GM19035 (cell line): ENCODE measurements at regions not wholly inside any gene's neighbourhood (a gene's known extent, or its start where the extent isn't known, plus 50 kb on each side); places are given as distances from the start of the nearest gene placed in this dataset.

Experiments used
- ATAC-seq: cut with Tn5 transposase; IDR thresholded peaks from one replicate; pipeline ENCODE4 v1.9.1; 2021; ENCODE audit not compliant: unreplicated experiment

GRCh38 chr17:79330229-79330628 is 255.6 kb downstream of the ENGASE start:
- no peak for ATAC-seq

DNA sequence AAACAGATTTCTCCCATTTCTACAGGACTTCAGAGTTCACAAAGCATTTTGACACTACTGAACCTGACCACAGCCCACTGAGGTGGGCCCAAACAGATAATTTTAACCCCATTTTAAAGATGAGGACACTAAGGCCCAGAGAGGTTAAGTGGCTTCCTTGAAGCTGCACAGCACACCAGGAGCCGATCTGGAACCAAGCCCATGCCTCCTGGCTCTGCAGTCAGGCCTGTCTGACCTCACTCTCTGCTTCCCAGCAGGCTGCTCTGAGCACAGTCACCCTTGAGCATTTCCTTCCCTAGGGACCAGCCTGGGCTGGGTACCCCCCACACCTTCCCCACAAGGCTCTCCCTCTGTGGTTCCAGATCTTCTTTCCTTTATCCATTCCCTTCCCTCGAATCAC is 252.2 kb downstream of the ENGASE start:
- no peak for ATAC-seq

DNA sequence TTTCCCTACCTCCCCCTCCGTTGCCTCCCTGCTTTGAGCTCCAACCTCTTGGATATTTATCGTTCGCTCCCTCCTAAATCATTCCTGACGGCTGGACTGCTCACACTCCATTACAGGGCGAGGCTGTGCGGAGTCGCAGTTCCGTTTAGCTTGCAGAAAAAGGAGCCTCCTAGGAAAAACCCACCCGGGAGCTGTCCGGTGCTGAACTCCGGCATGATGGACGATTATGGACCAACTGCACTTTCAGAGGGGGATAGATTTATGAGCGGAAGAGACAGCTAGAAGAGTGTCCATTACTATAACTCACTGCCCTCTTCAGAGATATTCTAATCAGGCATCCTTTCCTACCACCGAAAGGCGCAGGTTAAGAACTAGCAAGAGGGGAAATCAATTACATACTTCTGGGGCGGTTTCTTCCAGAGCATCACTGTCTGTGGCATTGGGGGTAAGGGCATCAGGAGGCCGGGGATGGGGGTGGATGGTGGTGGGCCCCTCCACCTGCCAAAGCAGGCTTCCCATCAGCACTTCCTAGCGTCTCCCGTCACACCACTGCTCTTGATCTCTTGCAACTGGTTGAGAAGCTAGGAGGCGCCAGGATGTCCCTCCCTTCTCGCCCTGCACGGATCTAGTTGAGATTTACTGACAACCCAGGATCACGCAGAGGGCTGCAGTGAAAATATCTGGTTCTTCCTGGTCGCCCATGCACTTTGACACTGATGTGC is 251.2 kb downstream of the ENGASE start:
- no peak for ATAC-seq

GRCh38 chr17:79324194-79324593 is 249.6 kb downstream of the ENGASE start:
- no peak for ATAC-seq

GRCh38 chr17:79323566-79323965 is 248.9 kb downstream of the ENGASE start:
- ATAC-seq = no peak

- ATAC-seq = no peak
These were observed 247.8 kb downstream of the ENGASE start for GRCh38 chr17:79322211-79323123.

DNA sequence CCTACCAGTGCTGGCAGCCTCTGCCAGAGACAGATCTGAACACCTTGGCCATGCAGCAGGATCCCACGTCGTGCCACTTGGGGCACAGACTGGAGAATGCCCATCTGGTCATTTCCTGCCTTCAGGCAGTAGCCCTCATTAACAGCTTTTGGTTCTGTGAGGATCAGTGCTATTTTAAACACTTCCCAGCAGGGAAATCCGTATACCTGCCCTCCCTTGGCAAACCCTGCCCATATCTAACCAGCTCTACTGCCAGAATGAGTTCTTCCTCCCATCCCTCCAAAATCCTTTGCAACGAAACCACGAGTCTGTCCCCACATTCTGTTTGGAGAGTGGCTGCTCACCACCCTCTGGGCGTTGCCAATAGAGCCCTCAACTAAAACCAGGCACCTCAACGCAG is 245.7 kb downstream of the ENGASE start:
- no peak for ATAC-seq

DNA sequence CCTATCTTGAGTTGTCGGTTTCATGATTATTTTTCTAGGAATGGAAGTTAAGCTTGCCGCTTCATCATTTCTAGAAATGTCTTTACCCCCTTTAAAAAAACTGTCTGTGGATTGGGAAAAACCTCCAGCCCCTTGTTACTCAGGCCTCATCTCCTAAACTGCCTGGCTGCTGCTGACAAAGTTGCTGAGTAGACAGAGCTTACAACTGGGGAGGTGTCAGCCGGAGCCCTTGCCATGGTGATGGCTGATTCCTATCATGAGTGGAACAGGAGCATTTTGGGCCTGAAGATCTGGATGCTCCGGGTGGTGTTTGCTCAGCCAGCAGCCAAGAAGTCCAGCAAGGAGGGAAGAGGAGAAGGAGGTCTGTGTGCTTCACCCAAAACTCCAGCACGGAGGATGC is 243.3 kb downstream of the ENGASE start:
- ATAC-seq = no peak

DNA sequence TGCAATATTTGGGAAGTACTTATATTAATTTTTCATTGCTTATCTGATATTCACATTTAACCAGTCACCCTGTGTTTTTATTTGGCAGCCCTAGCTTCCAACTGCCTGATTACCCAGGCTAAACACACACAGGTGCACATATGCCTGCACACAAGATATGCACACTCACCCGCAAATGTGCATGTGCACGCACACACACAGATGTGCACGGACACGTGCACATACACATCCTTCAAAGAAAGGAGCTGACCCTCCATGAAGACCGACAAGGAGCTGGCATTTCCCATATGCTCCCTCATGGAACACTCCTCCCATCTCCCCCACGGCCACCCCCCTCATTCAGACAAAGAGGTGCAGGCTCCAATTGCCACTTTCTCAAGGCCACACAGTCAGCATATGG is 242.2 kb downstream of the ENGASE start:
- no peak for ATAC-seq

DNA sequence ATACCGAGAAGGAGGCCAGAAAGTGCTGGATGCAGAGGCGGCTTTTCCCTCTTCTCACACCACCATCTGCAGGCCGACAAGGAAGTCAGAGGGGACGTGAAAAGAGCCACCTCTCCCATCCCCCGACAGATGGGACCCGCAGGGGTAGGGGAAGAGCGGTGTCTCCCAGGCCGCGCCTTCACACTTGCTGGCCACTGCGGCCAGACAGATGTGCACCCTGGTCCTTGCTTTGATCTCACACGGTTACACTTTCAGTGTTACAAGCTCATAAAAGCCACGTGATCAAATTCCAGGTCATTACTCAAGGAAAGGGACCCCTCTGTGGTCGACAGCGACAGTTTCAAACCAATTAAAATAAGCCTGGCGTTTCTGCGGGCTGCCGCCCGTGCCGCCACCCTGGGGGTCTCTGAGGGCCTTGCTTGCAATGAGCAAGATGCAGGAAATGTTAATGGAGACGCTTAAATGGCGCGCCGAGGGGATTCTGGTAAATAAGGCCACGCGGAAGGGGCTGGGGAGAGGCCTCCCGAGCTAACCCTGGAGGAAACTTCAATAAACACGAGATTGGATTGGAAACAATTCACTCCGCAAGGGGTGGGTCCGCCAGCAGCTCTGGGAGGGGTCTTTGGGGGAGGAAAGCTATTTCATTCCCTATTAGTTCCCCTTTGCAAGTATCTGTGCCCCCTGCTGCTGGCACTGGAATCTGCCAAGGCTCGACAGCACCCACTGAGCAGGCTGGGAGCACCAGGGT is 240.9 kb downstream of the ENGASE start:
- ATAC-seq = no peak

DNA sequence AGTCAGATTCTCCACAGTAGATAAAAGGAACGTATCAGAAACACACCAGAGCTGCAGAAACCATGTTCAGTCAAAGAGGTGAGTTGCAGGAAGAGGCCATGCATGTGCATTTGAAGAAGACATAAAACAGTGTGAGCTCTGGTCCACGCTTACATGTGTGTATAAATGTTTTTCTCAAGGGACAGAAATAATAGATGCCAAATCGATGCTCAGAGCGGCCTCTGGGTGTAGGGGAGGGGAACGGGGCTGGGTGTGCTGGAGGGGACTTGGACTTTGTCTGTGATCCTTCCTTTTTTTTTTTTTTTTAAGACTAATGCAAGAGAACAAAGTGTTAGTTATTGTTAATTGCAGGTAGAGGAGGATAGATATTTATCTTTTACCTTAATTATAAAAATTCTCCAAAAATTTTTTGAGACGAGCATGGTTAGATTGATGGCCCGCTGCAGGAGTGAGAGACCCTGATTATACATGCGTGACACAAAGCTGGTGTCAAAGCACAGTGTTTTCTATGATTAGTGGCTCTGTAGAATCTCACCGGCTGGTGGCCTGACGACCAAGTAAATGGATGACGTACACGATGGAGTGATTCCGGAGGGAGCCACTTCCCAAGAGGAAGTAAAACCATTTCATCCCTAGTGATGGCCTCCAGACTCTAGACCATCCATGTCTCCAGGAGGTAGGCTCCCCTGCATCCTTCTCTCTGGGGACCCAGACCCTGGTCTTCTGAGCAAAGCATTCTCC is 240.2 kb downstream of the ENGASE start:
- no peak for ATAC-seq

GRCh38 chr17:79311373-79311772 is 236.7 kb downstream of the ENGASE start:
- no peak for ATAC-seq

GRCh38 chr17:79306424-79307318 is 232.0 kb downstream of the ENGASE start:
- ATAC-seq = no peak

DNA sequence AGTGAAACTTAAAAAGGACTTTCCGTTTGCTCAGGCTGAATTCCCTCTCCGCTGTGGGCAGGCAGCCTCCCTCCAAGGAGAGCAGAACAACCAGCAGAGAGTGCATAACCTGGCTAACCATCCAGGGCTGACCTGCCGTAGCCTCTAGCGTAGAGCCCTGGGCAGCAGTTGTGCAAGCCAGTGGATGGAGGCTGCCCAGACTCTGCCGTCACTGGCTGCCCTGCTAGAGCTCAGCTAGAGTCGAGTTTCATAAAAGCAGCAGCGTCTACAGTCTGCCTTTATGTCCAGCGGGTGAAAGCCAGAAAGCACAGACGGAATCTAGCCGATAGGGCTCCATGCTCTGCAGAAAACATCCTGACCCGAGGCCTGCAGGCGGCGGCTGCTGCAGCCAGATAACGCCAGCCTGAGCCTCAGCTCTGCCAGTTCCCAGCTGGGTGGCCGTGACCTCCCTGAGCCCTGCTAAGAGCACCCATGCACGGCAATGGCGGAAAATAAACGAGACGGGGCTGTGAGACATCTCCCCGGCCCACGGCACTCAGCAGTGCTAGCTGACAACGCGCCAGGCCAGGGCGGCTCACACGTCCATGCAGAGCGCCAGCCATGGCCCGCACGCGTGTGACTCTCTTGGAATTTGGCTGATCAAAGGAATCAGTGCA is 231.3 kb downstream of the ENGASE start:
- no peak for ATAC-seq

DNA sequence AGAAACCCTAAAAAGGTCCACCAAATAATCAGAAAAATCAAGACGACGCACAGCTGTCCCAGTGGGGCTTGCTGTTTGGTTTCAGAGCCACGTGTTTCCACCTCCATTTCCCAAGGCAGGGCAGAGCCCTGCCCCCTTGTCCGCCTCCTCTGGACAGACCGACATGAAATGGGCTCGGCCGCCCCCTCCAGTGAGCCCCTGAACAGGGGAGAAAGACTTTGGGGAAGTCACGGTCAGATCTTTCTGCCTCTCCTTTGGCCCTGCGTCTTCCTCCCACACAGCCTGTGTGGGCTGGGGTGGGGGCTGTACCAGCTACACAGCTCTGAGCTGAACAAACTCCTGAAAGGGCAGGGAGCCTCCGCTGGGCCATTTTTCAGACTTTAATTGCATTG is 230.7 kb downstream of the ENGASE start:
- no peak for ATAC-seq

GRCh38 chr17:79304884-79305283 is 230.3 kb downstream of the ENGASE start:
- ATAC-seq = no peak

DNA sequence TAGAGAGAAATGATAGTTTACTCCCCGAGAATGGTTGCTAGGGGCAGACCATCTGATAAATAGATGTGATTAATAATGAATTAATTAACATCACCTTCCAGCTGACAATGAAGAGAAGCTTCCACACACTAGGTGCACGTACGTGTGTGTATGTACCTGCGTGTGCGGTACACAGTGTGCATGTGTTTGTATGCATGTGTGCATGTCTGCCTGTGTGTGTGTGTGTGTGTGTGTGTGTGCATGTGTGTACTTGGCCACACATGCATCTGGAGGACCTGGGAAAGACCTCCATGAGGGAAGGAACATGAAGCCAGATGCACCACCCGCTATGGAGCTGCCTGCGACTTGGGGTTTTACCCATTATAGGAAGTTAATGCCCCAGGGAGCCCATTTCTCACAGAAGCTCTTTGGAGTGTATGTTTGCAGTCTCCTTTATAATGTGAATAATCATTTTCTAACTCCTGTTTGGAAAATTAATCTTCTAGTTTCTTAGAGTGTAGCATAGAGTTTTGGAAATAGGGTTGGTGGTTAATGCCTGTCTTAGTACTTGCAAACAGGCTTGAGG is 229.1 kb downstream of the ENGASE start:
- no peak for ATAC-seq

DNA sequence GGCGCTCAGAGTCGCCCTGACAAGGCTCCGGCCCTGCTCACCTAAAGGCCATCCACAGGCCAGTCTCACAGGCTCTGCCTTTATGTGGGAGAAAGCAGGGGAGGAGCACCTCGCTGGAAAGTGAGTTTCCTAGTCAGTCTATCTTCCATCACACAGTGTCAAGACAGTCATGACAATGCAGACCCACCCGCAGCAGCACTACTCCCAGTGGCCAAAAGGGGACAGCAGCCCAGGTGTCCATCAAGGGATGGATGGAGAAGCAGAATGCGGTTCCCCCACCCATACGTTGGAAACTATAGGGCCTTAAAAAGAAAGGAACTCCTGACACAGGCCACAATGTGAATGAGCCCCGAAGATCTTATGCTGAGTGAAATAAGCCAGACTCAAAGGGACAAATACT is 226.8 kb downstream of the ENGASE start:
- ATAC-seq = no peak

DNA sequence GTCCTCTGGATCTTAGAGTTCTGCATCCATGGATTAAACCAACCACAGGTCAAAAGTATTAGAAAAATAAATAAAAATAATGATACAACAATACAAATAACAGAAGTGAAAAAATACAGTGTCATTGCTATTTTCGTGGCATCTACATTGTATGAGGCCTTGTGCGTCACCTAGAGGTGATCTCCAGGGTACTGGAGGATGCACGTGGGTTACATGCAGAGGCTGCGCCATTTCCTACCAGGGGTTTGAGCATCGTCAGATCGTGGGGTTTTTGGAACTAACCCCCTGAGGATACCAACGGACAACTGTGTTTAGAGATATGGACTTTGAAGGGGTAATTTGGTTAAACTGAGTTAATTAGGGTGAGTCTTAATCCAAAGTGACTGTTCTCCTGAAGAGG is 224.7 kb downstream of the ENGASE start:
- no peak for ATAC-seq
